GM12865 (cell line): ENCODE measurements at regions not wholly inside any gene's neighbourhood (a gene's known extent, or its start where the extent isn't known, plus 50 kb on each side); places are given as distances from the start of the nearest gene placed in this dataset.

Source experiments
- DNase-seq: peaks from one replicate; pipeline ENCODE4 v3.0.0; 2010; ENCODE audit warnings: low read depth
- H3K4me3 ChIP-seq: 2 replicates; pipeline ENCODE4 v1.5.1; 2011; ENCODE audit warnings: mild to moderate bottlenecking, low read depth, low read length, control low read depth
- TF ChIP-seq, protein P1 (sequence below): IDR thresholded peaks from 2 replicates; pipeline ENCODE4 v1.5.1; 2011; ENCODE audit warnings: low read length, control low read depth, low read depth, inconsistent platforms; ENCODE audit not compliant: insufficient read depth; ENCODE audit errors: missing control alignments

GRCh38 chr10:108187408-108188012 is 1023.0 kb upstream of the SORCS1 start:
- H3K4me3 ChIP-seq, result no peak overlapping the region
- TF ChIP-seq, protein P1, sequence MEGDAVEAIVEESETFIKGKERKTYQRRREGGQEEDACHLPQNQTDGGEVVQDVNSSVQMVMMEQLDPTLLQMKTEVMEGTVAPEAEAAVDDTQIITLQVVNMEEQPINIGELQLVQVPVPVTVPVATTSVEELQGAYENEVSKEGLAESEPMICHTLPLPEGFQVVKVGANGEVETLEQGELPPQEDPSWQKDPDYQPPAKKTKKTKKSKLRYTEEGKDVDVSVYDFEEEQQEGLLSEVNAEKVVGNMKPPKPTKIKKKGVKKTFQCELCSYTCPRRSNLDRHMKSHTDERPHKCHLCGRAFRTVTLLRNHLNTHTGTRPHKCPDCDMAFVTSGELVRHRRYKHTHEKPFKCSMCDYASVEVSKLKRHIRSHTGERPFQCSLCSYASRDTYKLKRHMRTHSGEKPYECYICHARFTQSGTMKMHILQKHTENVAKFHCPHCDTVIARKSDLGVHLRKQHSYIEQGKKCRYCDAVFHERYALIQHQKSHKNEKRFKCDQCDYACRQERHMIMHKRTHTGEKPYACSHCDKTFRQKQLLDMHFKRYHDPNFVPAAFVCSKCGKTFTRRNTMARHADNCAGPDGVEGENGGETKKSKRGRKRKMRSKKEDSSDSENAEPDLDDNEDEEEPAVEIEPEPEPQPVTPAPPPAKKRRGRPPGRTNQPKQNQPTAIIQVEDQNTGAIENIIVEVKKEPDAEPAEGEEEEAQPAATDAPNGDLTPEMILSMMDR, result no peak
- DNase-seq, result no peak

DNA sequence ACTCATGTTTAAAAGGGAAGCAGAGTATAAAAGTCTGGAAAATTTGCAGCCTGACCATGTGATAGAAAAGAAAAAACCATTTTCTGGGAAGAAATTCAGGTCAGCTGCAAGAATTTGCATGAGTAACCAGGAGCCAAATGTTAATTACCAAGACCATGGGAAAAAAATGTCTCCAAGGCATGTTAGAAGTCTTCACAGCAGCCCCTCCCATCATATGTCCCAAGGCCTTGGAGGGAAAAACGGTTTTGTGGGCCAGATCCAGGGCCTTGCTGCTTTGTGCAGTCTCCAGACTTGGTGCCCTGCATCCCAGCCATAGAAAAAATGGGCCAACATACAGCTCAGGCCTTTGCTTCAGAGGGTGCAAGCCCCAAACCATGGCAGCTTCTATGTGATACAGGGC is 1019.6 kb upstream of the SORCS1 start:
- no peak for DNase-seq
- TF ChIP-seq, protein P1, result no peak
- H3K4me3 ChIP-seq, result no peak overlapping the region

DNA sequence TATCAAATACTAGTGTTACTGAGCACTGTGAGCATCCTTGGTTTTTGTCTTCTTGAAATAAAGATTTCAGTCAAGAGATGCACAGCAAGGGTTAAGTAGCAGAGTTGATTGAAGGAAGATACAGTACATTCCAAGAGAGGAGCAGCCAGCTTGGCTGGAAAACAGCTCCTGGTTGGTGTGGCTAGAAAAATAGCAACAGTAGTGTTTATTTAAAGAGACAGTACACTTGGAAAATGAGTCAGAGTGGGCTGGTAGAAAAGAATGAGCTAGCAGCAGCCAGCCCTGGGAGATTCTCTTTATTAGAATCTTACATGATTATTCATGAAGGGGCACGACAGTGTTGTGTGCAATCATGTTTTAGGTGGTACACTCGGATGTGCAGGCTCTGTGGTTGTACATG is 1016.4 kb upstream of the SORCS1 start:
- TF ChIP-seq, protein P1, result no peak
- no peak for DNase-seq
- H3K4me3 ChIP-seq, result no peak overlapping the region

- no peak for DNase-seq
Observed at GRCh38 chr10:108169846-108170245, 1005.3 kb upstream of the SORCS1 start.

DNA sequence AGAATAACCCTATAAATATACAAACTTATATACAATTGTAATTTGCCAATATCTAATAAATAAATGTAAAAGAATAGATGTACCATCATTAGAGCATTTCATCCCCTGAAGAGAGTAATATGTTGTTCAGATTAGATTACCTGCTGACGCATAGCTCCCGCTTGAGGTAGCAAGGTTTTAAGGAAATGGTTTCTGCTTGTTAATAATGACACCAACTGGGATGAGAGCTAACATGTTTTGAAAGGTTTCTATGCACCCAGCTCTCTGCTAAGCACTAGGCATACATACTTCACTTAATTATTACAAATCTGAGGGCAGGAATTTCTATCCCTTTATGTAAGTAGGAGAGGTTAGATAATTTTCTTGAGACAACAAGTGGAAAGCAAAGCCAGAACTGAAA is 1003.3 kb upstream of the SORCS1 start:
- DNase-seq, result no peak
- H3K4me3 ChIP-seq, result no peak overlapping the region
- TF ChIP-seq, protein P1, result no peak

More at GRCh38 chr10:108169846-108170245, 1005.3 kb upstream of the SORCS1 start:
- TF ChIP-seq, protein P1, result no peak
- H3K4me3 ChIP-seq, result no peak overlapping the region

DNA sequence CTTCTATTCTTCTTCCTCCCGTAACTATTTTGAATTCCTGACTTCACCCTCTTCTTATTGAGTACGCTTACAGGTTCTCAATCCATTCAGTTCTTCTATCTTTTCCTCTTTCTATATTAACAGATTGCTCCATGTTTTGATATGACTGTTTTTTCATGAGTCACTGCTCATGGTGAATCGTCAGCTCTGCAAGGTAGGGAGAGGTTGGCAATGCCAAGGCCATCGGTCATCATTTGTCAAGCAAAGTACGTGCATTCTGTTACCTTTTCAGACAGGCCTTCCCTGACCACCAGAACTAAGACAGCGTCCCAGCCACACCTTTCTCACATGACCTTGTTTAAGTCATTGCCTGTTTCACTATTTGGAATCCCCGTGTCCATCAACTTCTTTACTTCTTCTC is 1001.9 kb upstream of the SORCS1 start:
- TF ChIP-seq, protein P1, result no peak
- no peak for DNase-seq
- H3K4me3 ChIP-seq, result no peak overlapping the region

DNA sequence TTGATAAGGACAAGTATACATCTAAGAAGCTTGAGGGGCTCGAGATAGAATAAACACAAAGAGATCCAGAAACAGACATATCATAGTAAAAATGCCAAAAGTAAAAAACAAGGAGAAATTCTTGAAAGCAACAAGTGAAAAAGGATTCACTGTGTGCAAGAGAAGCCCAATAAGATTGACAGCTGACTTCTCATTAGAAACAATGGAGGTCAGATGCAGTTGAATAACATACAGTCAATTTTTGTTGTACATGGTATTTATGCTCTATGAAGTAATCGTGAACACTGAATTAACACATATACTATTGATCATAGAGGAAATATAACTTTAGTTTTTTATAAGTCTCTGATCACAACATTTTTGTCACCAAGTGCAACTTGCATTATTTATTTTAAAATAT is 982.8 kb upstream of the SORCS1 start:
- no peak for DNase-seq
- TF ChIP-seq, protein P1, result no peak
- H3K4me3 ChIP-seq, result no peak overlapping the region
